ENCODE measurements at regions not wholly inside any gene's neighbourhood (a gene's known extent, or its start where the extent isn't known, plus 50 kb on each side); places are given as distances from the start of the nearest gene placed in this dataset.

DNA sequence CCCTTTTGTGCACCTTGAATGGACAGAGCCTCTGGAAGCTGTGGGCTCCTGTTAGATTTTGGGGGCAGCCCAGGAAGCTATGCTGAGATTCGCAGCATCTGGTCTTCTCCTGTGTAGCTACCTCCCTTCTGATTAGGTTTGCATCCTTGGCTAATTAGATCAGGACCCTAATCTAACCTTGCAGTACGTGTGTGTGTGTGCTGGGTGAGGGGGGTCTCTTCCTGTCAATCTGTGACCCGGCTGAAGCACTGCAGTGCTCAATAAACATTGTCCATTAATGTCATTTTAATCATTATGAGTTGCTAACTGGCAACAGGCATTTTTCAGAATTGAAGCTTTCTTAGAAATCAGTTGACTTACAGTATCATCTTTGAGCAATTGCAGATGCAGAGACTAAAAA, 229.1 kb upstream of the STXBP5 start:
- TF ChIP-seq, protein P1, sequence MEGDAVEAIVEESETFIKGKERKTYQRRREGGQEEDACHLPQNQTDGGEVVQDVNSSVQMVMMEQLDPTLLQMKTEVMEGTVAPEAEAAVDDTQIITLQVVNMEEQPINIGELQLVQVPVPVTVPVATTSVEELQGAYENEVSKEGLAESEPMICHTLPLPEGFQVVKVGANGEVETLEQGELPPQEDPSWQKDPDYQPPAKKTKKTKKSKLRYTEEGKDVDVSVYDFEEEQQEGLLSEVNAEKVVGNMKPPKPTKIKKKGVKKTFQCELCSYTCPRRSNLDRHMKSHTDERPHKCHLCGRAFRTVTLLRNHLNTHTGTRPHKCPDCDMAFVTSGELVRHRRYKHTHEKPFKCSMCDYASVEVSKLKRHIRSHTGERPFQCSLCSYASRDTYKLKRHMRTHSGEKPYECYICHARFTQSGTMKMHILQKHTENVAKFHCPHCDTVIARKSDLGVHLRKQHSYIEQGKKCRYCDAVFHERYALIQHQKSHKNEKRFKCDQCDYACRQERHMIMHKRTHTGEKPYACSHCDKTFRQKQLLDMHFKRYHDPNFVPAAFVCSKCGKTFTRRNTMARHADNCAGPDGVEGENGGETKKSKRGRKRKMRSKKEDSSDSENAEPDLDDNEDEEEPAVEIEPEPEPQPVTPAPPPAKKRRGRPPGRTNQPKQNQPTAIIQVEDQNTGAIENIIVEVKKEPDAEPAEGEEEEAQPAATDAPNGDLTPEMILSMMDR (IDR thresholded peaks at IDR 0.05; ENCODE audit: insufficient read depth, low read depth, low read length), result no peak
- TF ChIP-seq EZH2 (IDR thresholded peaks at IDR 0.05; ENCODE audit: insufficient read depth, low read length), result no peak
- Histone ChIP-seq H3K27me3 (ENCODE audit: insufficient read depth, low read length) (no peaks in the 10 kb centered on the region), H3K4me1 (ENCODE audit: insufficient read depth, low read length) (no peaks in the 10 kb centered on the region), H3K4me3 (ENCODE audit: insufficient read depth, low read depth, low read length) (no peak overlapping the region), H3K79me2 (ENCODE audit: insufficient read depth, low read length) (no peaks in the 10 kb centered on the region), H3K4me2 (ENCODE audit: low read length) (no peak overlapping the region), H3K36me3 (ENCODE audit: insufficient read depth, low read length) (no peaks in the 10 kb centered on the region), H3K9me3 (ENCODE audit: insufficient read depth, low read depth, low read length) (no peaks in the 10 kb centered on the region), H2AFZ (ENCODE audit: low read depth, low read length) (no peak overlapping the region), H3K27ac (ENCODE audit: low read depth, low read length) (no peak overlapping the region), H3K9ac (ENCODE audit: low read length) (no peak overlapping the region), H4K20me1 (ENCODE audit: insufficient read depth, low read length) (no peaks in the 10 kb centered on the region)
- FAIRE-seq (no peak), DNase-seq (ENCODE audit: low read depth) (no peak)
- Mint-ChIP-seq H3K27me3 (ENCODE audit: low read depth, unreplicated experiment) (no peaks in the 10 kb centered on the region), H3K27ac (ENCODE audit: unreplicated experiment) (no peak overlapping the region), H3K4me1 (ENCODE audit: low read depth, unreplicated experiment) (no peaks in the 10 kb centered on the region), H3K36me3 (ENCODE audit: low read depth, unreplicated experiment) (no peaks in the 10 kb centered on the region), H3K9me3 (ENCODE audit: unreplicated experiment) (no peaks in the 10 kb centered on the region), H3K4me3 (ENCODE audit: unreplicated experiment) (no peak overlapping the region)

DNA sequence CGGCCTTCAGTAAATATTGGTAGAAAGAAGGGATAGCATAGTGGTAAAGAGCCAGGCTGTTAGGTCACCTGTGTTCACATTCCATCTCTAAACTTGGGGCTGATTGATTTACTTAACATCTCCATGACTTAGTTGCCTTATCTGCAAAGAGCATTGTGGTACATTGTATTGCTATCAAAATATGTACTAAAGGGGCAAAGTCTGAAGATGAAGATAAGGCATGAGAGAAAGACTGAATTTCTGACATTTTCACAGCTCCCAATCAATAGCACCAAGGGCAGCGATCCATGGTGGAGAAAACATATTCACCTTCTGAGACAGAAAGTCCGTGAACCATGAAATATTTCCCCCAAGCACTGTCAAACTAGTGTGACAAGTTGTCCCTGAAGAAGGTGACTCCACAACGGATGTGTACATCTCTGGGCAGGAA, 223.3 kb upstream of the STXBP5 start:
- H4K20me1 ChIP-seq (ENCODE audit: insufficient read depth, low read length), result no peaks in the 10 kb centered on the region
- H3K9ac ChIP-seq (ENCODE audit: low read length), result no peak overlapping the region
- Mint-ChIP-seq H3K27ac (ENCODE audit: unreplicated experiment) (no peak overlapping the region), H3K36me3 (ENCODE audit: low read depth, unreplicated experiment) (no peaks in the 10 kb centered on the region), H3K4me1 (ENCODE audit: low read depth, unreplicated experiment) (no peaks in the 10 kb centered on the region), H3K4me3 (ENCODE audit: unreplicated experiment) (no peak overlapping the region), H3K9me3 (ENCODE audit: unreplicated experiment) (peaks cover 3% of the 10 kb centered on the region), H3K27me3 (ENCODE audit: low read depth, unreplicated experiment) (no peaks in the 10 kb centered on the region)
- no peak overlapping the region for H3K4me3 ChIP-seq (ENCODE audit: insufficient read depth, low read depth, low read length)
- no peaks in the 10 kb centered on the region for H3K4me1 ChIP-seq (ENCODE audit: insufficient read depth, low read length)
- FAIRE-seq (peak; percentile 20), DNase-seq (ENCODE audit: low read depth) (no peak)
- no peaks in the 10 kb centered on the region for H3K36me3 ChIP-seq (ENCODE audit: insufficient read depth, low read length)
- H3K9me3 ChIP-seq (ENCODE audit: insufficient read depth, low read depth, low read length), result no peaks in the 10 kb centered on the region
- no peaks in the 10 kb centered on the region for H3K27me3 ChIP-seq (ENCODE audit: insufficient read depth, low read length)
- H3K27ac ChIP-seq (ENCODE audit: low read depth, low read length), result no peak overlapping the region
- TF ChIP-seq, protein P1 (IDR thresholded peaks at IDR 0.05; ENCODE audit: insufficient read depth, low read depth, low read length), result no peak
- no peak overlapping the region for H2AFZ ChIP-seq (ENCODE audit: low read depth, low read length)
- no peak overlapping the region for H3K4me2 ChIP-seq (ENCODE audit: low read length)
- H3K79me2 ChIP-seq (ENCODE audit: insufficient read depth, low read length), result no peaks in the 10 kb centered on the region

DNA sequence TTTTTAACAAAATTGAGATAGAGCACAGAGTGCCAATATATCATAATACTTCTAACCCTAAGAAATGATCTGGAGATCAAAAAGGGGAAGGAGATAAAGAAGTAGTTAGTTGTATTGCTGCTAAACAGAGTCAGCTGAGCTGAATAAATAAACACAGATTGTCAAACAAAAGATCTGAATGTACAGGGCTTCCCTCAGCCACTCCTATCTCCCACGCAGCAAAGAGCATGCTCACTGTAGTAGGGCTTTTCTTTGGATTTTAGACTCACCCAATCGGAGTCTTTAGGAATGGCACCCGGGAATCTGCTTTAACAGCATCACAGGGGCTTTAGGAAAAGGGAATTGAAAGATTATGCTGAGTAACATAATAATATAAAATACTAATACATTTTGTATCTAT, 222.2 kb upstream of the STXBP5 start:
- H3K4me3 Mint-ChIP-seq (ENCODE audit: unreplicated experiment), result no peak overlapping the region
- no peaks in the 10 kb centered on the region for H3K79me2 ChIP-seq (ENCODE audit: insufficient read depth, low read length)
- no peak overlapping the region for H3K4me3 ChIP-seq (ENCODE audit: insufficient read depth, low read depth, low read length)
- no peaks in the 10 kb centered on the region for H3K4me1 ChIP-seq (ENCODE audit: insufficient read depth, low read length)
- no peaks in the 10 kb centered on the region for H3K4me1 Mint-ChIP-seq (ENCODE audit: low read depth, unreplicated experiment)
- DNase-seq (ENCODE audit: low read depth) (no peak), FAIRE-seq (no peak)
- TF ChIP-seq EZH2 (IDR thresholded peaks at IDR 0.05; ENCODE audit: insufficient read depth, low read length), result no peak
- TF ChIP-seq, protein P1 (IDR thresholded peaks at IDR 0.05; ENCODE audit: insufficient read depth, low read depth, low read length), result no peak
- no peak overlapping the region for H3K4me2 ChIP-seq (ENCODE audit: low read length)
- no peaks in the 10 kb centered on the region for H4K20me1 ChIP-seq (ENCODE audit: insufficient read depth, low read length)
- H2AFZ ChIP-seq (ENCODE audit: low read depth, low read length), result no peak overlapping the region
- no peaks in the 10 kb centered on the region for H3K9me3 ChIP-seq (ENCODE audit: insufficient read depth, low read depth, low read length)
- no peaks in the 10 kb centered on the region for H3K36me3 Mint-ChIP-seq (ENCODE audit: low read depth, unreplicated experiment)
- no peaks in the 10 kb centered on the region for H3K27me3 Mint-ChIP-seq (ENCODE audit: low read depth, unreplicated experiment)
- peaks cover 3% of the 10 kb centered on the region for H3K9me3 Mint-ChIP-seq (ENCODE audit: unreplicated experiment)
- no peaks in the 10 kb centered on the region for H3K36me3 ChIP-seq (ENCODE audit: insufficient read depth, low read length)
- H3K27ac ChIP-seq (ENCODE audit: low read depth, low read length), result no peak overlapping the region
- no peak overlapping the region for H3K9ac ChIP-seq (ENCODE audit: low read length)
- H3K27me3 ChIP-seq (ENCODE audit: insufficient read depth, low read length), result no peaks in the 10 kb centered on the region
- no peak overlapping the region for H3K27ac Mint-ChIP-seq (ENCODE audit: unreplicated experiment)
